ENCODE measurements at regions not wholly inside any gene's neighbourhood (a gene's known extent, or its start where the extent isn't known, plus 50 kb on each side); places are given as distances from the start of the nearest gene placed in this dataset.

GRCh38 chr13:105273665-105274222 lies 1261.7 kb downstream of the EFNB2 start:
- no peaks in the 10 kb centered on the region for H3K4me1 ChIP-seq
- no peak overlapping the region for H3K27ac ChIP-seq
- intact Hi-C loops (cut with DNase I; ENCODE audit: low total_unique reads) = no loop called here
- no peaks in the 10 kb centered on the region for H3K9me3 ChIP-seq
- DNase-seq = no peak
- no peaks in the 10 kb centered on the region for H3K27me3 ChIP-seq
- no peaks in the 10 kb centered on the region for H3K36me3 ChIP-seq (ENCODE audit: low read depth, missing control alignments)
- TF ChIP-seq POLR2A (IDR thresholded peaks at IDR 0.05) (no peak), CTCF (IDR thresholded peaks at IDR 0.05) (no peak)
- 86 to 88% methylated on average over 6 of the region's 6 CpGs for WGBS, 2 donors
- no peak overlapping the region for H3K4me3 ChIP-seq

GRCh38 chr13:105272660-105273631 lies 1262.5 kb downstream of the EFNB2 start:
- Histone ChIP-seq H3K4me3 (no peak overlapping the region), H3K27ac (no peak overlapping the region), H3K27me3 (no peaks in the 10 kb centered on the region), H3K36me3 (ENCODE audit: low read depth, missing control alignments) (no peaks in the 10 kb centered on the region), H3K9me3 (no peaks in the 10 kb centered on the region), H3K4me1 (no peaks in the 10 kb centered on the region)
- DNase-seq = no peak
- intact Hi-C loops (cut with DNase I; ENCODE audit: low total_unique reads) = no loop called here
- WGBS, 2 donors = 77 to 80% methylated on average over 12 to 13 of the region's 13 CpGs
- TF ChIP-seq CTCF (IDR thresholded peaks at IDR 0.05) = no peak
- no peak for TF ChIP-seq POLR2A (IDR thresholded peaks at IDR 0.05)

GRCh38 chr13:105266615-105267014 lies 1268.8 kb downstream of the EFNB2 start:
- intact Hi-C loops (cut with DNase I; ENCODE audit: low total_unique reads) = no loop called here
- Histone ChIP-seq H3K27ac (no peak overlapping the region), H3K9me3 (no peaks in the 10 kb centered on the region), H3K27me3 (no peaks in the 10 kb centered on the region), H3K4me3 (no peak overlapping the region), H3K36me3 (ENCODE audit: low read depth, missing control alignments) (no peaks in the 10 kb centered on the region), H3K4me1 (no peaks in the 10 kb centered on the region)
- DNase-seq = no peak
- TF ChIP-seq CTCF (IDR thresholded peaks at IDR 0.05) = no peak
- 80 to 100% methylated on average over 1 to 2 of the region's 2 CpGs for WGBS, 2 donors

GRCh38 chr13:105262579-105262978 lies 1272.9 kb downstream of the EFNB2 start:
- intact Hi-C loops (cut with DNase I; ENCODE audit: low total_unique reads) = no loop called here
- TF ChIP-seq POLR2A (IDR thresholded peaks at IDR 0.05) = no peak
- TF ChIP-seq CTCF (IDR thresholded peaks at IDR 0.05) = no peak
- no peaks in the 10 kb centered on the region for H3K27me3 ChIP-seq
- no peaks in the 10 kb centered on the region for H3K9me3 ChIP-seq
- H3K27ac ChIP-seq = no peak overlapping the region
- no peaks in the 10 kb centered on the region for H3K36me3 ChIP-seq (ENCODE audit: low read depth, missing control alignments)
- no peak overlapping the region for H3K4me3 ChIP-seq
- DNase-seq = no peak
- no peaks in the 10 kb centered on the region for H3K4me1 ChIP-seq
- WGBS, 2 donors = 88 to 92% methylated on average over 2 of the region's 2 CpGs
